ENCODE measurements at regions not wholly inside any gene's neighbourhood (a gene's known extent, or its start where the extent isn't known, plus 50 kb on each side); places are given as distances from the start of the nearest gene placed in this dataset.

DNA sequence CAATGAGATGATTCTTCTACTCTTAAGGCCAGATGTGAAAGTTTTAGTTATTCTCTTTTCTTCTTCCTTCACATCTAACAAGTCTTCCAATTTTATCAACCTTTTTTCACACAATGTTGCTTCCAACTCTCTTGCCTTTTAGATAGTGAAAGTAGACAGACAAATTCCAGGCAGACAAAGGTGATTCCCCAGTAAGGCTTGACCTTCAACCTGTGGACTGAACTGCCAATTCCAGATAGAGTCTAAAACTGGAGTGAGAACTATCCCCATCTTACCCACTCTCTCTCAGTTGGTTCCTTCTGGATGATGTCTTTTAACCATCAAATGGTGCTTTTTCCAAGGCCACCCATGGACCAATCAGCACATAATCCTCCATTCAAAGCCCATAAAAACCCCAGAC is 159.0 kb downstream of the NSUN3 start:
- TF ChIP-seq, protein P1, sequence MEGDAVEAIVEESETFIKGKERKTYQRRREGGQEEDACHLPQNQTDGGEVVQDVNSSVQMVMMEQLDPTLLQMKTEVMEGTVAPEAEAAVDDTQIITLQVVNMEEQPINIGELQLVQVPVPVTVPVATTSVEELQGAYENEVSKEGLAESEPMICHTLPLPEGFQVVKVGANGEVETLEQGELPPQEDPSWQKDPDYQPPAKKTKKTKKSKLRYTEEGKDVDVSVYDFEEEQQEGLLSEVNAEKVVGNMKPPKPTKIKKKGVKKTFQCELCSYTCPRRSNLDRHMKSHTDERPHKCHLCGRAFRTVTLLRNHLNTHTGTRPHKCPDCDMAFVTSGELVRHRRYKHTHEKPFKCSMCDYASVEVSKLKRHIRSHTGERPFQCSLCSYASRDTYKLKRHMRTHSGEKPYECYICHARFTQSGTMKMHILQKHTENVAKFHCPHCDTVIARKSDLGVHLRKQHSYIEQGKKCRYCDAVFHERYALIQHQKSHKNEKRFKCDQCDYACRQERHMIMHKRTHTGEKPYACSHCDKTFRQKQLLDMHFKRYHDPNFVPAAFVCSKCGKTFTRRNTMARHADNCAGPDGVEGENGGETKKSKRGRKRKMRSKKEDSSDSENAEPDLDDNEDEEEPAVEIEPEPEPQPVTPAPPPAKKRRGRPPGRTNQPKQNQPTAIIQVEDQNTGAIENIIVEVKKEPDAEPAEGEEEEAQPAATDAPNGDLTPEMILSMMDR (IDR thresholded peaks at IDR 0.05; ENCODE audit: unreplicated experiment) = no peak
- Mint-ChIP-seq H3K36me3 (ENCODE audit: insufficient read depth, unreplicated experiment) (no peaks in the 10 kb centered on the region), H3K4me1 (ENCODE audit: low read depth, unreplicated experiment) (peaks cover 15% of the 10 kb centered on the region), H3K9me3 (ENCODE audit: low read depth, unreplicated experiment) (no peaks in the 10 kb centered on the region), H3K4me3 (ENCODE audit: low read depth, unreplicated experiment) (no peak overlapping the region), H3K27ac (ENCODE audit: unreplicated experiment) (no peak overlapping the region), H3K27me3 (ENCODE audit: unreplicated experiment) (no peaks in the 10 kb centered on the region)
- intact Hi-C loops (cut with micrococcal nuclease; ENCODE audit: unreplicated experiment) = no loop called here
- BruUV-seq (replicated peaks) = no TSS peak
- DNase-seq = no peak
- CTCF ChIA-PET = no interaction called here

DNA sequence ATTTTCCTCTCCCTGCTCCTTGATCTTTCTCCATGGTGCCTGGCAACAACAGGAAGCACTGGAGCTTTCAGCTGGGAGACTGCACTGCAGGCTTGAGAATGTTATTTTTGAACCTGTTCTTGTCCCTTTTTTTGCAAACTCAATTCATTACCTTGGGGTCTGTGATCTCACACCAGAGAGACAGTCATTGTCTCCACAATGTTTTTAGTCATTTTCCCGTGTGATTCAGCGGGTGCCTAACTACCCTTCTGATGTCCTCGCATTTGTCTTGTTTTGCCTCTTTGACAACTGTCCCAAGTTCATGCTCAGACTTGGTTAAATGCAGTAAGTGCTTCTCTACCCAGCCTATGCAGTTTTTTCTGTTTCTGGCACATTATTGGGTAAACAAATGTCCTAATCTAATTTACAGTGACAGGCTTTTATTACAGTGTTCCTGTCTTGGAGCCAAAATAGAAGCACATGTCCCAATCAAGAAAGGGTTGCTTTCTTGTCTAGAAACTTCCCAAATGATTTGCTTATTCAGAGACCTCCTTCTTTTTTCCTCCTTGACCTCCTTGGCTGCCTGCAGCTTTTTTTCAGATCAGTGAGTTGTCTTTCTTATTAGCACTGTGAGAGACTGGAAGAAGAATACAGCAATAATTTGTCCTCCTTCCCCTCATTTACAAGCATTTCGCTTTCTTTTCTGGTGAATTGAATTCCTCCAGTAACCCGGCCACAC is 162.4 kb downstream of the NSUN3 start:
- Mint-ChIP-seq H3K4me3 (ENCODE audit: low read depth, unreplicated experiment) (no peak overlapping the region), H3K27me3 (ENCODE audit: unreplicated experiment) (no peaks in the 10 kb centered on the region), H3K4me1 (ENCODE audit: low read depth, unreplicated experiment) (peaks cover 17% of the 10 kb centered on the region), H3K9me3 (ENCODE audit: low read depth, unreplicated experiment) (no peaks in the 10 kb centered on the region), H3K36me3 (ENCODE audit: insufficient read depth, unreplicated experiment) (no peaks in the 10 kb centered on the region), H3K27ac (ENCODE audit: unreplicated experiment) (no peak overlapping the region)
- DNase-seq = no peak
- intact Hi-C loops (cut with micrococcal nuclease; ENCODE audit: unreplicated experiment) = no loop called here
- no TSS peak for BruUV-seq (replicated peaks)
- TF ChIP-seq, protein P1 (IDR thresholded peaks at IDR 0.05; ENCODE audit: unreplicated experiment) = no peak
- CTCF ChIA-PET = no interaction called here

DNA sequence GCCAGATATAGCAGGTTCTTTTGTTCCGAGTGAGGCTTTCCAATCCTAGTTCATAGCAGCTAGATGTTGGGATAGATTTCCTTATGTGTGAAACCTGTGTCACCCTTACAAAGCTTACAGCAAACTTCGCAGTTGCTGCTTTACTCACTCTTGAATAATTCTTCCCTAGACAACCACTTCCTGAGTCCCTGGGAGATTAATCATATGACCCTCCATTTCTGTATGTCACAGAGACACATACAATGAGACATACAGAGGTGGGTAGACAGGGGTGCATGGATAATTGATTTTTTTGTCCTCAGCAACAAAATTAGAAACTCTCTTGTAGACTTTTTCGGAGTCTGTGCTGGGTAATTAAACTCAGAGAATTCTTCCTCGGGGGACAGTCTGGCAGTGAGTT is 163.2 kb downstream of the NSUN3 start:
- H3K36me3 Mint-ChIP-seq (ENCODE audit: insufficient read depth, unreplicated experiment) = no peaks in the 10 kb centered on the region
- CTCF ChIA-PET = no interaction called here
- BruUV-seq (replicated peaks) = no TSS peak
- intact Hi-C loops (cut with micrococcal nuclease; ENCODE audit: unreplicated experiment) = no loop called here
- no peaks in the 10 kb centered on the region for H3K9me3 Mint-ChIP-seq (ENCODE audit: low read depth, unreplicated experiment)
- no peak for DNase-seq
- no peak overlapping the region for H3K4me3 Mint-ChIP-seq (ENCODE audit: low read depth, unreplicated experiment)
- TF ChIP-seq, protein P1 (IDR thresholded peaks at IDR 0.05; ENCODE audit: unreplicated experiment) = no peak
- peaks cover 17% of the 10 kb centered on the region for H3K4me1 Mint-ChIP-seq (ENCODE audit: low read depth, unreplicated experiment)
- H3K27ac Mint-ChIP-seq (ENCODE audit: unreplicated experiment) = peak overlapping the region; percentile 3
- H3K27me3 Mint-ChIP-seq (ENCODE audit: unreplicated experiment) = no peaks in the 10 kb centered on the region

DNA sequence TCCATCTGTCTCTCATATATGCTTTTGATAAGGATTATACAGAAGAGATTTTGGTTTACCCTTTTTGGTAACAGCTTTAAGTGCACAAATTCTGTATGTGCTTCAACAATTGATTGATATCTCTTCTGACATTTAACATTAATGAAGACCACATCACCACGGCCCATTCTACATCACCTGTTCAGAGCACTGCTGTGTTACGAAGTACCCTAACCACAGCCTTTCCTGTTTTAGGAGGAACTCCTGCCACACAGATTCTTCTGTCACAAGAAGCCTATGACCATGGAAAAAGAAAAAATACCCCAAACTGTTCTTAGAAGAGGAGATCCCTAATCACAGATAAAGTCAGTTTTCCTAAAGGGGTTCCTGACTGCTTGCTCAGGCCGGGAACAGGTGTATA is 170.1 kb downstream of the NSUN3 start:
- BruUV-seq (replicated peaks) = no TSS peak
- DNase-seq = no peak

More for the DNA sequence above, 170.1 kb downstream of the NSUN3 start:
- Mint-ChIP-seq H3K4me3 (ENCODE audit: low read depth, unreplicated experiment) (no peak overlapping the region), H3K4me1 (ENCODE audit: low read depth, unreplicated experiment) (no peaks in the 10 kb centered on the region), H3K27ac (ENCODE audit: unreplicated experiment) (no peak overlapping the region), H3K36me3 (ENCODE audit: insufficient read depth, unreplicated experiment) (no peaks in the 10 kb centered on the region), H3K27me3 (ENCODE audit: unreplicated experiment) (no peaks in the 10 kb centered on the region), H3K9me3 (ENCODE audit: low read depth, unreplicated experiment) (no peaks in the 10 kb centered on the region)
- TF ChIP-seq, protein P1 (IDR thresholded peaks at IDR 0.05; ENCODE audit: unreplicated experiment) = no peak
- CTCF ChIA-PET = no interaction called here
- intact Hi-C loops (cut with micrococcal nuclease; ENCODE audit: unreplicated experiment) = no loop called here
